MM.1S (cell line): ENCODE measurements at regions not wholly inside any gene's neighbourhood (a gene's known extent, or its start where the extent isn't known, plus 50 kb on each side); places are given as distances from the start of the nearest gene placed in this dataset.
"Not testable (repeated sequence)": the region's sequence is repeated elsewhere in the genome, so short reads cannot be mapped to it uniquely, and the experiment has no call there.

ENCODE experiments used
- DNase-seq: peaks from one replicate; pipeline ENCODE4 v3.0.0-alpha.2; 2015
- H2AFZ ChIP-seq: fragments of 300-600 bp; sonication (generic); 2 replicates; pipeline ENCODE4 v1.6.0; 2016; ENCODE audit warnings: antibody characterized with exemption, low read length
- H3F3A ChIP-seq: fragments of 300-600 bp; sonication (generic); 2 replicates; pipeline ENCODE4 v1.6.1; 2016; ENCODE audit warnings: mild to moderate bottlenecking, antibody characterized with exemption, low read length, moderate library complexity, mixed read lengths; ENCODE audit not compliant: insufficient read depth
- H3K27ac ChIP-seq: fragments of 300-600 bp; sonication (generic); 2 replicates; pipeline ENCODE4 v1.5.1; 2016; ENCODE audit warnings: mild to moderate bottlenecking, low read length
- H3K27me3 ChIP-seq: fragments of 300-600 bp; sonication (generic); replicated peaks from 2 replicates; pipeline ENCODE4 v1.6.0; 2016; ENCODE audit warnings: low read length; ENCODE audit not compliant: insufficient read depth
- H3K36me3 ChIP-seq: fragments of 300-600 bp; sonication (generic); replicated peaks from 2 replicates; pipeline ENCODE4 v1.6.1; 2016; ENCODE audit warnings: mild to moderate bottlenecking, low read length, mixed read lengths; ENCODE audit not compliant: insufficient read depth
- H3K4me1 ChIP-seq: fragments of 300-600 bp; sonication (generic); 2 replicates; pipeline ENCODE4 v1.6.1; 2016; ENCODE audit warnings: low read length, mixed read lengths
- H3K4me2 ChIP-seq: fragments of 300-600 bp; sonication (generic); 2 replicates; pipeline ENCODE4 v1.6.0; 2016; ENCODE audit warnings: low read depth, low read length
- H3K4me3 ChIP-seq: fragments of 300-600 bp; sonication (generic); 2 replicates; pipeline ENCODE4 v1.5.1; 2016; ENCODE audit warnings: low read length, mixed read lengths
- H3K79me2 ChIP-seq: fragments of 300-600 bp; sonication (generic); 2 replicates; pipeline ENCODE4 v1.6.1; 2016; ENCODE audit warnings: mixed run types, low read length, mixed read lengths
- H3K9ac ChIP-seq: fragments of 300-600 bp; sonication (generic); 2 replicates; pipeline ENCODE4 v1.6.1; 2016; ENCODE audit warnings: low read length, mixed read lengths
- H3K9me2 ChIP-seq: fragments of 300-600 bp; sonication (generic); replicated peaks from 2 replicates; pipeline ENCODE4 v1.6.1; 2016; ENCODE audit warnings: mild to moderate bottlenecking, low read length, mixed read lengths; ENCODE audit not compliant: insufficient read depth
- H3K9me3 ChIP-seq: fragments of 300-600 bp; sonication (generic); replicated peaks from 2 replicates; pipeline ENCODE4 v1.6.1; 2016; ENCODE audit warnings: mild to moderate bottlenecking, low read length, mixed read lengths; ENCODE audit not compliant: insufficient read depth
- H4K20me1 ChIP-seq: fragments of 300-600 bp; sonication (generic); 2 replicates; pipeline ENCODE4 v1.6.1; 2016; ENCODE audit warnings: mild to moderate bottlenecking, low read length, moderate library complexity, mixed read lengths; ENCODE audit not compliant: insufficient read depth
- EZH2 ChIP-seq: fragments of 300-600 bp; sonication (generic); optimal IDR thresholded peaks from 2 replicates; pipeline ENCODE3; 2017; ENCODE audit warnings: low read depth, mild to moderate bottlenecking, antibody characterized with exemption, low read length, mixed read lengths
- EZH2phosphoT487 ChIP-seq: fragments of 300-600 bp; sonication (generic); IDR thresholded peaks from 2 replicates; pipeline ENCODE4 v1.6.1; 2018; ENCODE audit warnings: antibody characterized with exemption, low read length
- TF ChIP-seq, protein P1 (sequence below): fragments of 300-600 bp; sonication (generic); IDR thresholded peaks from 2 replicates; pipeline ENCODE4 v1.5.1; 2016; ENCODE audit warnings: antibody characterized with exemption, low read length, mixed read lengths

DNA sequence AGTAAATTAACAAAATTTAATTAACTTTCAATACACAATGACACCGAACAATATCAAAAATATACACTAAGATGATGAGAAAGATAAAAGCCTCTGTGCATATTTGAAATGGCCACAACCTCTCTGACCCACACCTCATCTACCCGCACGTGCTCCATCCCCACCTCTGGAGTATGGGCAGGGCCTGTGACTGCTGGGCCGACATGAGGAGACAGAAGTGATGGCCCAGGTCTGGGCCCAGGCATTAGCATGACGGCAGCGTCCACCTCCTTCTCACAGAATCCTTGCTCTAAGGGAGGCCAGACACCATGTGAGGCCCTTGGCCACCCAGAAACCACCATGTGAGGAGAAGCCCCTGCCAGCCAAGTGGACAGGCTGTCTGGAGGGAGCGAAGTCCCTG is 122.1 kb upstream of the RNF32 start:
- Histone ChIP-seq H3F3A (no peaks in the 10 kb centered on the region), H2AFZ (no peak overlapping the region), H3K9ac (no peak overlapping the region), H3K79me2 (no peaks in the 10 kb centered on the region), H3K9me3 (no peaks in the 10 kb centered on the region), H3K27ac (no peak overlapping the region), H3K27me3 (peaks cover 11% of the 10 kb centered on the region), H3K9me2 (no peaks in the 10 kb centered on the region), H3K4me2 (no peak overlapping the region), H3K4me1 (no peaks in the 10 kb centered on the region), H4K20me1 (no peaks in the 10 kb centered on the region), H3K4me3 (no peak overlapping the region), H3K36me3 (no peaks in the 10 kb centered on the region)
- no peak for DNase-seq
- TF ChIP-seq, protein P1, sequence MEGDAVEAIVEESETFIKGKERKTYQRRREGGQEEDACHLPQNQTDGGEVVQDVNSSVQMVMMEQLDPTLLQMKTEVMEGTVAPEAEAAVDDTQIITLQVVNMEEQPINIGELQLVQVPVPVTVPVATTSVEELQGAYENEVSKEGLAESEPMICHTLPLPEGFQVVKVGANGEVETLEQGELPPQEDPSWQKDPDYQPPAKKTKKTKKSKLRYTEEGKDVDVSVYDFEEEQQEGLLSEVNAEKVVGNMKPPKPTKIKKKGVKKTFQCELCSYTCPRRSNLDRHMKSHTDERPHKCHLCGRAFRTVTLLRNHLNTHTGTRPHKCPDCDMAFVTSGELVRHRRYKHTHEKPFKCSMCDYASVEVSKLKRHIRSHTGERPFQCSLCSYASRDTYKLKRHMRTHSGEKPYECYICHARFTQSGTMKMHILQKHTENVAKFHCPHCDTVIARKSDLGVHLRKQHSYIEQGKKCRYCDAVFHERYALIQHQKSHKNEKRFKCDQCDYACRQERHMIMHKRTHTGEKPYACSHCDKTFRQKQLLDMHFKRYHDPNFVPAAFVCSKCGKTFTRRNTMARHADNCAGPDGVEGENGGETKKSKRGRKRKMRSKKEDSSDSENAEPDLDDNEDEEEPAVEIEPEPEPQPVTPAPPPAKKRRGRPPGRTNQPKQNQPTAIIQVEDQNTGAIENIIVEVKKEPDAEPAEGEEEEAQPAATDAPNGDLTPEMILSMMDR, result no peak
- TF ChIP-seq EZH2, result no peak
- TF ChIP-seq EZH2phosphoT487, result no peak

DNA sequence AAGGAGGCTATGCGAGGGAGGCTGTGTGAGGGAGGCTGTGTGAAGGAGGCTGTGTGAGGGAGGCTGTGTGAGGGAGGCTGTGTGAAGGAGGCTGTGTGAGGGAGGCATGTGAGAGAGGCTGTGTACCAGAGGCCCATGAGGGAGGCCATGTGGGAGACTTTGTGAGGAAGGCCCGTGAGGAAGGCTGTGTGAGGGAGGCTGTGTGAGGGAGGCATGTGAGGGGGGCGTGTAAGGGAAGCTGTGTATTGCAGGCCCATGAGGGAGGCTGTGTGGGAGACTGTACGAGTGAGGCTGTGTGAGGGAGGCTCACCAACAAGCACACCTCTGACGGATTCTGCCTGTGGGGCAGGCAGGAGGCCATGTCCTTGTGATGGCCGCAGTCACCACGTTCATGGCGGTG is 122.7 kb upstream of the RNF32 start:
- not testable (repeated sequence) for H3K9ac ChIP-seq, H3K4me3 ChIP-seq, H3K9me3 ChIP-seq, DNase-seq, H3K27ac ChIP-seq, H3K9me2 ChIP-seq, H3K79me2 ChIP-seq, H3F3A ChIP-seq, H3K36me3 ChIP-seq, H2AFZ ChIP-seq, H3K4me1 ChIP-seq, H4K20me1 ChIP-seq, H3K4me2 ChIP-seq
- H3K27me3 ChIP-seq, result peaks cover 11% of the 10 kb centered on the region

- no peaks in the 10 kb centered on the region for H3F3A ChIP-seq
- no peak overlapping the region for H3K4me3 ChIP-seq
- no peak for DNase-seq
- H3K36me3 ChIP-seq, result no peaks in the 10 kb centered on the region
- H3K4me2 ChIP-seq, result no peak overlapping the region
- H3K9ac ChIP-seq, result no peak overlapping the region
- no peaks in the 10 kb centered on the region for H3K4me1 ChIP-seq
- H3K27ac ChIP-seq, result no peak overlapping the region
- H3K79me2 ChIP-seq, result no peaks in the 10 kb centered on the region
- no peak overlapping the region for H2AFZ ChIP-seq
- no peaks in the 10 kb centered on the region for H3K9me2 ChIP-seq
- no peaks in the 10 kb centered on the region for H4K20me1 ChIP-seq
- TF ChIP-seq EZH2phosphoT487 (no peak), EZH2 (no peak)
- TF ChIP-seq, protein P1, result no peak
- H3K27me3 ChIP-seq, result peaks cover 11% of the 10 kb centered on the region
- no peaks in the 10 kb centered on the region for H3K9me3 ChIP-seq
These were observed 123.7 kb upstream of the RNF32 start for GRCh38 chr7:156516791-156517378.

DNA sequence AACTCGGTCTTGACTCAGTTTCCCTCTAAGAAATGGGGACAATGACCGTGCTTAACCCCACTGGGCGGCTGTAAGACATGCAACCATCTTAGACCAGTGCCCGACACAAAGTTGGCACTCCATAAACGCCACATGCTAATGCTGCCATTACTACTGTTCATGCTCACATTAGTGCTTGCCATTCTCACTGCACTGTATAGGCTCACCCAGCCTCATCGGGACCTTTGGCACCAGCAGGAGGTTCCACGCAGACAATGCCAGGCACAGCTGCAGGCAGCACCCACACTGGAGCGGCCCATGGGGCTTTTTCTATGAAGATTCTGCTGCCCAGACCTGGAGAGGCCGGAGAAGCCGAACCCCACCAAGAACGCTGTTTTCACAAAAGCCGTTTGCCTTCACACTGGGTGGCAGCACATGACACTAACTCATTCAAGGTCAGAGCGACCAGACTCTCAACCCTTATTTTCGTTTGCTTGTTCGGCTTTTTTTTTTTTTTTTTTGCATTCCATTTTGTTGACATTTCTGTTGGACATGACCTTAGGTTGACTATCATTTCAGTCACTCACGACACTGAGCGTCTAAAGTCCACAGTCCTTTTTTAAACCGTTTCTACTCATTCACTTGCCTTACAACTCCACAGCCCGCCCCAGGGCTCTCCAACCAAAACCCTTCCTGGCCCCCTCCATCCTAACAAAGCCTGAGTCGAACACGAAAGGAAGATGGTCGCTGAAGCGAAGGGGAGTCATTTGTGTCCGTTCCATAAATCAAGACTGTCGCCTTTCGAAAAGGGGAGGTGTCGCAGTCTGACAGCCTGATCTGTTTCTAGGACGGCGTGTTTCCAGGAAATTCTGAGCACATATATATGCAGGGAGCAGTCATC is 124.4 kb upstream of the RNF32 start:
- H3K36me3 ChIP-seq, result no peaks in the 10 kb centered on the region
- H3K4me2 ChIP-seq, result no peak overlapping the region
- H3K9me3 ChIP-seq, result no peaks in the 10 kb centered on the region
- H2AFZ ChIP-seq, result no peak overlapping the region
- no peak overlapping the region for H3K4me3 ChIP-seq
- H3K9ac ChIP-seq, result no peak overlapping the region
- H3F3A ChIP-seq, result no peaks in the 10 kb centered on the region
- H3K4me1 ChIP-seq, result no peaks in the 10 kb centered on the region
- no peaks in the 10 kb centered on the region for H3K9me2 ChIP-seq
- no peaks in the 10 kb centered on the region for H4K20me1 ChIP-seq
- TF ChIP-seq, protein P1, result no peak
- H3K79me2 ChIP-seq, result no peaks in the 10 kb centered on the region
- H3K27me3 ChIP-seq, result peaks cover 11% of the 10 kb centered on the region
- H3K27ac ChIP-seq, result no peak overlapping the region
- no peak for DNase-seq
